OCI-LY7 (cell line): ENCODE measurements at regions not wholly inside any gene's neighbourhood (a gene's known extent, or its start where the extent isn't known, plus 50 kb on each side); places are given as distances from the start of the nearest gene placed in this dataset.

Source experiments
- BruUV-seq: library from RNA; stranded (reverse); fragments of 400-500 nt; replicated peaks from 2 replicates; lab custom pipeline; 2021; lab: Mats Ljungman, UMichigan
- CTCF ChIA-PET: fragments of 300-600 bp; sonication (Branson Sonifier 250); formaldehyde crosslinking; loops from one replicate; lab custom pipeline; 2022; ENCODE audit warnings: antibody characterized with exemption; ENCODE audit not compliant: unreplicated experiment; lab: Charles Lee
- POLR2A ChIA-PET: fragments of 300-600 bp; sonication (Branson Sonifier 250); formaldehyde crosslinking; loops from one replicate; lab custom pipeline; 2022; ENCODE audit warnings: antibody characterized with exemption; lab: Charles Lee
- DNase-seq: peaks from one replicate; pipeline ENCODE4 v3.0.0-alpha.2; 2015; ENCODE audit warnings: low spot score
- H2AFZ ChIP-seq: fragments of 200-600 bp; sonication (generic), shearing (Covaris generic); 2 replicates; pipeline ENCODE4 v1.6.1; 2014; ENCODE audit warnings: mild to moderate bottlenecking, antibody characterized with exemption, low read length, moderate library complexity
- H3K27ac ChIP-seq: fragments of 200-600 bp; sonication (generic); 2 replicates; pipeline ENCODE4 v1.5.1; 2014; ENCODE audit warnings: mixed run types, low read depth, mild to moderate bottlenecking, moderate library complexity, low read length, inconsistent platforms; ENCODE audit not compliant: poor library complexity, severe bottlenecking
- H3K36me3 ChIP-seq: fragments of 200-600 bp; sonication (generic); 2 replicates; pipeline ENCODE4 v1.6.1; 2014; ENCODE audit warnings: mild to moderate bottlenecking, antibody characterized with exemption, low read length, moderate library complexity, mixed read lengths; ENCODE audit not compliant: insufficient read depth
- H3K4me1 ChIP-seq: fragments of 200-600 bp; sonication (generic); 2 replicates; pipeline ENCODE4 v1.5.1; 2014; ENCODE audit warnings: mild to moderate bottlenecking, low read length; ENCODE audit not compliant: insufficient read depth, poor library complexity, severe bottlenecking
- H3K4me2 ChIP-seq: fragments of 200-600 bp; sonication (generic); 2 replicates; pipeline ENCODE4 v1.6.1; 2014; ENCODE audit warnings: mild to moderate bottlenecking, low read length
- H3K4me3 ChIP-seq: fragments of 200-600 bp; sonication (generic); 2 replicates; pipeline ENCODE4 v1.5.1; 2014; ENCODE audit warnings: mild to moderate bottlenecking, low read depth, low read length; ENCODE audit not compliant: poor library complexity, severe bottlenecking
- H3K79me2 ChIP-seq: fragments of 200-600 bp; sonication (generic); 2 replicates; pipeline ENCODE4 v1.6.1; 2016; ENCODE audit warnings: low read depth, mild to moderate bottlenecking, low read length, moderate library complexity, mixed read lengths; ENCODE audit not compliant: insufficient read depth
- H3K9me2 ChIP-seq: fragments of 200-600 bp; sonication (generic); 2 replicates; pipeline ENCODE4 v1.6.1; 2016; ENCODE audit warnings: mild to moderate bottlenecking, low read length, mixed read lengths; ENCODE audit not compliant: insufficient read depth
- H3K9me3 ChIP-seq: fragments of 200-600 bp; sonication (generic); 2 replicates; pipeline ENCODE4 v1.6.1; 2014; ENCODE audit warnings: mild to moderate bottlenecking, mixed run types, low read length, mixed read lengths
- H4K20me1 ChIP-seq: fragments of 200-600 bp; sonication (generic); 2 replicates; pipeline ENCODE4 v1.6.1; 2014; ENCODE audit warnings: mild to moderate bottlenecking, antibody characterized with exemption, low read length, moderate library complexity, mixed read lengths; ENCODE audit not compliant: insufficient read depth
- CTCF ChIP-seq: fragments of 200-600 bp; sonication (generic); conservative IDR thresholded peaks from 2 replicates; pipeline ENCODE4 v1.5.1; 2014; ENCODE audit warnings: mild to moderate bottlenecking, antibody characterized with exemption, low read length, moderate library complexity, mixed read lengths
- EZH2phosphoT487 ChIP-seq: fragments of 200-600 bp; sonication (generic); IDR thresholded peaks from 2 replicates; pipeline ENCODE4 v1.6.1; 2018; ENCODE audit warnings: low read depth, borderline replicate concordance, mild to moderate bottlenecking, mixed run types, antibody characterized with exemption, low read length, moderate library complexity, mixed read lengths
- intact Hi-C: fragments of 100-400 bp; cut with micrococcal nuclease; formaldehyde crosslinking; loops from one replicate; pipeline ENCODE4 v1.10.0; 2022; ENCODE audit not compliant: unreplicated experiment

GRCh38 chr5:19002111-19002510 is 985.9 kb downstream of the CDH18 start:
- Histone ChIP-seq H3K27ac (no peak overlapping the region), H3K9me3 (no peaks in the 10 kb centered on the region), H3K79me2 (no peaks in the 10 kb centered on the region), H2AFZ (no peak overlapping the region), H3K4me3 (no peak overlapping the region), H4K20me1 (no peaks in the 10 kb centered on the region), H3K36me3 (no peaks in the 10 kb centered on the region), H3K4me2 (no peak overlapping the region), H3K9me2 (no peaks in the 10 kb centered on the region), H3K4me1 (no peaks in the 10 kb centered on the region)
- no peak for DNase-seq
- no TSS peak for BruUV-seq
- POLR2A ChIA-PET = interaction anchor here (0.6 to 1.2 kb wide), 3 partner anchors 10 to 552 kb away, joined by 3 to 5 read pairs (median 3); no protein-coding TSS in a partner anchor
- CTCF ChIA-PET = no interaction called here
- TF ChIP-seq EZH2phosphoT487 = no peak
- no peak for TF ChIP-seq CTCF
- intact Hi-C loops = no loop called here

- no TSS peak for BruUV-seq
- Histone ChIP-seq H3K4me2 (no peak overlapping the region), H3K27ac (no peak overlapping the region), H3K36me3 (no peaks in the 10 kb centered on the region), H3K9me2 (no peaks in the 10 kb centered on the region; the same call in 1 of the 2 replicates), H3K4me1 (no peaks in the 10 kb centered on the region), H3K79me2 (no peaks in the 10 kb centered on the region), H2AFZ (no peak overlapping the region), H3K4me3 (no peak overlapping the region), H3K9me3 (no peaks in the 10 kb centered on the region), H4K20me1 (no peaks in the 10 kb centered on the region)
- ChIA-PET CTCF (no interaction called here), POLR2A (interaction anchor here (0.8 to 1.7 kb wide), 5 partner anchors 13 to 578 kb away, joined by 3 to 4 read pairs (median 3); no protein-coding TSS in a partner anchor)
- TF ChIP-seq EZH2phosphoT487 (no peak), CTCF (no peak)
- intact Hi-C loops = no loop called here
- DNase-seq = no peak
Measured at GRCh38 chr5:19018822-19019221, 969.2 kb downstream of the CDH18 start.

- Histone ChIP-seq H3K36me3 (no peaks in the 10 kb centered on the region), H3K9me2 (no peaks in the 10 kb centered on the region), H4K20me1 (no peaks in the 10 kb centered on the region), H3K4me3 (no peak overlapping the region), H3K9me3 (no peaks in the 10 kb centered on the region), H2AFZ (no peak overlapping the region), H3K79me2 (no peaks in the 10 kb centered on the region), H3K27ac (no peak overlapping the region), H3K4me2 (no peak overlapping the region), H3K4me1 (no peaks in the 10 kb centered on the region)
- no TSS peak for BruUV-seq
- intact Hi-C loops = no loop called here
- POLR2A ChIA-PET = interaction anchor here (0.6 to 1.9 kb wide), 4 partner anchors 8 to 107 kb away, joined by 3 to 7 read pairs (median 5); no protein-coding TSS in a partner anchor
- no peak for DNase-seq
- TF ChIP-seq EZH2phosphoT487 (no peak), CTCF (no peak)
- CTCF ChIA-PET = no interaction called here
Measured at GRCh38 chr5:19031491-19031890, 956.5 kb downstream of the CDH18 start.
